CD14-positive monocyte (primary cell): ENCODE measurements at regions not wholly inside any gene's neighbourhood (a gene's known extent, or its start where the extent isn't known, plus 50 kb on each side); places are given as distances from the start of the nearest gene placed in this dataset.

Experiments used
- DNase-seq, 3 donors: peaks; one replicate each; pipeline ENCODE4 v3.0.0-alpha.2; 2011 to 2022
- H2AFZ ChIP-seq: 2 replicates; pipeline ENCODE4 v1.6.0; 2012; ENCODE audit warnings: mild to moderate bottlenecking, low read depth, low read length, inconsistent platforms; ENCODE audit not compliant: insufficient read depth, poor library complexity, severe bottlenecking
- H3K27ac ChIP-seq, 2 donors: 1 replicate in 1 of 2; 2 replicates in 1 of 2; pipeline ENCODE4 v1.5.1; 2012 to 2013; ENCODE audit warnings: low read length in 2 of 2, control low read depth in 1 of 2, inconsistent platforms in 1 of 2, low read depth in 1 of 2, mild to moderate bottlenecking in 1 of 2
- H3K27me3 ChIP-seq, 2 donors: one replicate each; pipeline versions ENCODE4 v1.6.0 to v1.6.1; 2011 to 2013; ENCODE audit warnings: low read length in 2 of 2; ENCODE audit not compliant: control insufficient read depth in 2 of 2, insufficient read depth in 2 of 2
- H3K36me3 ChIP-seq, 2 donors: replicated peaks in 1 of 2; 1 replicate in 1 of 2; 2 replicates in 1 of 2; pipeline versions ENCODE4 v1.5.1 to v1.6.1; 2012 to 2013; ENCODE audit warnings: low read length in 2 of 2, control low read depth in 1 of 2, inconsistent platforms in 1 of 2, mild to moderate bottlenecking in 1 of 2; ENCODE audit not compliant: insufficient read depth in 2 of 2, control insufficient read depth in 1 of 2
- H3K4me1 ChIP-seq, 2 donors: 1 replicate in 1 of 2; 2 replicates in 1 of 2; pipeline versions ENCODE4 v1.5.1 to v1.6.1; 2012 to 2013; ENCODE audit warnings: low read length in 2 of 2, control low read depth in 1 of 2, inconsistent platforms in 1 of 2, mild to moderate bottlenecking in 1 of 2, moderate library complexity in 1 of 2; ENCODE audit not compliant: insufficient read depth in 2 of 2, control insufficient read depth in 1 of 2
- H3K4me2 ChIP-seq: replicated peaks from 2 replicates; pipeline ENCODE3; 2012; ENCODE audit warnings: low read length, moderate library complexity, mild to moderate bottlenecking; ENCODE audit not compliant: poor library complexity, severe bottlenecking; ENCODE audit errors: extremely low read depth
- H3K4me3 ChIP-seq, 3 experiments: fragments of 200-600 bp in 1 of 3; sonication (generic) in 1 of 3; replicated peaks in 1 of 3; 1 replicate in 2 of 3; 2 replicates in 1 of 3; pipeline ENCODE4 v1.5.1; 2011 to 2013; ENCODE audit warnings: low read length in 3 of 3, mild to moderate bottlenecking in 3 of 3, control low read depth in 2 of 3, low read depth in 2 of 3, inconsistent platforms in 1 of 3, moderate library complexity in 1 of 3
- H3K79me2 ChIP-seq: 2 replicates; pipeline ENCODE4 v1.6.0; 2012; ENCODE audit warnings: mild to moderate bottlenecking, control low read depth, inconsistent platforms, low read length, moderate library complexity; ENCODE audit not compliant: insufficient read depth
- H3K9ac ChIP-seq: 2 replicates; pipeline ENCODE4 v1.6.0; 2017; ENCODE audit warnings: low read length, mild to moderate bottlenecking; ENCODE audit not compliant: insufficient read depth, poor library complexity, severe bottlenecking
- H3K9me3 ChIP-seq, 2 donors: replicated peaks in 1 of 2; 1 replicate in 1 of 2; 2 replicates in 1 of 2; pipeline versions ENCODE4 v1.5.1 to v1.6.1; 2012 to 2013; ENCODE audit warnings: low read length in 2 of 2, control low read depth in 1 of 2; ENCODE audit not compliant: control insufficient read depth in 1 of 2, insufficient read depth in 1 of 2
- H4K20me1 ChIP-seq: 2 replicates; pipeline ENCODE4 v1.6.0; 2012; ENCODE audit warnings: mild to moderate bottlenecking, low read length, control low read depth, moderate library complexity; ENCODE audit not compliant: insufficient read depth
- H3K27ac Mint-ChIP-seq, 7 donors: one replicate each; pipeline ENCODE4 v1.8.0; 2020; ENCODE audit warnings: mild to moderate bottlenecking in 7 of 7, mixed read lengths in 7 of 7, moderate library complexity in 6 of 7, inconsistent platforms in 2 of 7
- H3K27me3 Mint-ChIP-seq, 3 donors: one replicate each; pipeline ENCODE4 v1.8.0; 2021 to 2022; ENCODE audit warnings: low read depth in 3 of 3, mild to moderate bottlenecking in 3 of 3, mixed read lengths in 3 of 3, moderate library complexity in 3 of 3, inconsistent platforms in 1 of 3
- H3K36me3 Mint-ChIP-seq, 2 donors: one replicate each; pipeline ENCODE4 v1.8.0; 2020; ENCODE audit warnings: mixed read lengths in 2 of 2, inconsistent platforms in 1 of 2, mild to moderate bottlenecking in 1 of 2
- H3K4me1 Mint-ChIP-seq: one replicate; pipeline ENCODE4 v1.8.0; 2020; ENCODE audit warnings: mild to moderate bottlenecking, mixed read lengths
- H3K4me3 Mint-ChIP-seq, 2 donors: one replicate each; pipeline ENCODE4 v1.8.0; 2020; ENCODE audit warnings: mild to moderate bottlenecking in 2 of 2, mixed read lengths in 2 of 2, moderate library complexity in 1 of 2
- H3K9me3 Mint-ChIP-seq, 7 donors: one replicate each; pipeline ENCODE4 v1.8.0; 2020 to 2022; ENCODE audit warnings: mixed read lengths in 7 of 7, mild to moderate bottlenecking in 6 of 7, moderate library complexity in 6 of 7, inconsistent platforms in 2 of 7
- CTCF ChIP-seq: fragments of 200-600 bp; IDR thresholded peaks from one replicate; pipeline ENCODE4 v1.8.0; 2022; ENCODE audit warnings: antibody characterized with exemption, mild to moderate bottlenecking
- WGBS: methylation state at CpG from one replicate; pipeline ENCODE4 v1.1.5; 2013; ENCODE audit warnings: missing lambda C conversion rate; ENCODE audit not compliant: insufficient coverage; 5-methylcytosine and 5-hydroxymethylcytosine counted together
- intact Hi-C, 2 donors: fragments of 100-400 bp; cut with micrococcal nuclease; formaldehyde crosslinking; loops; one replicate each; pipeline versions ENCODE4 v1.15.0 to v1.15.1; 2023

DNA sequence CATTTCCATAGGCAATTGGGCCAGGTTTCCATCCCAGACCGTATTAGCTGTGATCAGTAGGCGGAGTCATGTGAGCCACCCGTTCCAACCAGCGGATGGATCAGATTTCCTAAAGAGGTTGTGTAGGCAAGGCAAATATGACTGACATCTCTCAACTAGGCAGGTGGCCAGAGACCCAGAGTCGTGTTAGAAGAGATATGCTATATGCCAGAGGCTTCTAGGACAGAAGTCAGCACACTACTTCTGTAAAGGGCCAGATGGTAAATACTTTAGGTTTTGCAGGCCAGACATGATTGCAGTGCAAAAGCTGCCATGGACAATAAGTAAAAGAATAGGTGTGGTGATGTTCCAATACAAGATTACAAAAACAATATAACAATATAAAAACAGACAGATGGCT, 788.4 kb downstream of the RPA4 start:
- no peak for DNase-seq
- no peak overlapping the region for H3K9ac ChIP-seq
- H3K36me3 ChIP-seq = no peaks in the 10 kb centered on the region
- no peak overlapping the region for H2AFZ ChIP-seq
- no peak overlapping the region for H3K27ac ChIP-seq
- intact Hi-C loops = no loop called here
- Mint-ChIP-seq H3K27ac (peak overlapping the region in 1 of 7 donors; percentile 2), H3K9me3 (no peaks in the 10 kb centered on the region), H3K36me3 (no peaks in the 10 kb centered on the region), H3K4me1 (no peaks in the 10 kb centered on the region), H3K4me3 (no peak overlapping the region), H3K27me3 (peaks cover 0 to 3% (median 0%) of the 10 kb centered on the region in 3 donors)
- WGBS = 95% methylated on average over 3 of the region's 5 CpGs
- no peaks in the 10 kb centered on the region for H3K4me1 ChIP-seq
- no peaks in the 10 kb centered on the region for H3K27me3 ChIP-seq
- no peaks in the 10 kb centered on the region for H4K20me1 ChIP-seq
- H3K9me3 ChIP-seq = no peaks in the 10 kb centered on the region
- no peak overlapping the region for H3K4me3 ChIP-seq
- H3K4me2 ChIP-seq = no peak overlapping the region
- no peak for TF ChIP-seq CTCF
- no peaks in the 10 kb centered on the region for H3K79me2 ChIP-seq

DNA sequence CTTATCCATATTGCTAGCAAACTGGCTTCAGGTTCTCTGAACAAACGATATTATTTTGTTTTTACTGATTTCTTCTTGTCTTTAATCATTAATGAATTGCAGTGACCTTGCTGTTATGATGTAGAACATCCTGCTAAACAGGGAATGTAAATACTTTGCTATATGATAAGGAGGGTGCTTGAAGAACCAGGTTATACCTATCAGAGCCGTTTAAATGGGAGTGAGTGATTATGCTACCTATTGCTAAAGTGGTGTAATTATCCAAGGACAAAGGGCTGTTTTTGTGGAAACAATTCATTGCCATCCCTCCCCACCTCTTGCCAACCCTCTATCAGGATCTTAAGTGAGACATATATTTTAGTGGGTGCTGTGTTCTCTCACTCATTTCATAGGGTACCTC, 788.9 kb downstream of the RPA4 start:
- H3K4me3 ChIP-seq = no peak overlapping the region

More for the DNA sequence above, 788.9 kb downstream of the RPA4 start:
- TF ChIP-seq CTCF = no peak
- WGBS = no CpG with 5 or more reads among the region's 2 CpGs
- Histone ChIP-seq H3K36me3 (no peaks in the 10 kb centered on the region), H3K79me2 (no peaks in the 10 kb centered on the region), H2AFZ (no peak overlapping the region), H3K4me2 (no peak overlapping the region), H3K4me1 (no peaks in the 10 kb centered on the region), H3K9me3 (no peaks in the 10 kb centered on the region), H3K9ac (no peak overlapping the region), H3K27ac (no peak overlapping the region), H3K27me3 (no peaks in the 10 kb centered on the region), H4K20me1 (no peaks in the 10 kb centered on the region)
- no peak overlapping the region for H3K4me3 Mint-ChIP-seq
- intact Hi-C loops = no loop called here
- H3K36me3 Mint-ChIP-seq = no peaks in the 10 kb centered on the region
- peaks cover 0 to 3% (median 0%) of the 10 kb centered on the region in 3 donors for H3K27me3 Mint-ChIP-seq
- H3K4me1 Mint-ChIP-seq = no peaks in the 10 kb centered on the region
- no peaks in the 10 kb centered on the region for H3K9me3 Mint-ChIP-seq
- DNase-seq = no peak
- H3K27ac Mint-ChIP-seq = no peak overlapping the region
